HepG2 (cell line): ENCODE measurements at regions not wholly inside any gene's neighbourhood (a gene's known extent, or its start where the extent isn't known, plus 50 kb on each side); places are given as distances from the start of the nearest gene placed in this dataset.

Experiments
- EP300 ChIP-seq, 3 experiments: sonication (generic) in 1 of 3; formaldehyde crosslinking in 1 of 3; IDR thresholded peaks; 2 replicates each; pipeline versions ENCODE4 v1.5.1 to v1.6.1; 2011 to 2020; ENCODE audit warnings: low read depth in 2 of 3, low read length in 2 of 3, borderline replicate concordance in 1 of 3, improper control_type of control experiment in 1 of 3, mild to moderate bottlenecking in 1 of 3, missing genetic modification reagents in 1 of 3, moderate library complexity in 1 of 3
- JUNB ChIP-seq: sonication (generic); formaldehyde crosslinking; IDR thresholded peaks from 2 replicates; pipeline ENCODE4 v1.8.0; 2022; ENCODE audit warnings: missing genetic modification reagents, mild to moderate bottlenecking, borderline replicate concordance
- RFX5 ChIP-seq: IDR thresholded peaks from 2 replicates; pipeline ENCODE4 v1.6.1; 2011; ENCODE audit warnings: low read depth, low read length, improper control_type of control experiment
- ZNF740 ChIP-seq: sonication (generic); formaldehyde crosslinking; IDR thresholded peaks from 2 replicates; pipeline ENCODE4 v1.4.0; 2020; ENCODE audit warnings: missing genetic modification reagents

GRCh38 chr2:239539776-239540100, 138.9 kb upstream of the HDAC4 start:
- TF ChIP-seq JUNB (no peak), EP300 (IDR thresholded peaks at IDR 0.05; ENCODE audit: low read depth in 2 of 2, low read length in 2 of 2) (no peak), EP300 (CRISPR knock-in tag; IDR thresholded peaks at IDR 0.05; ENCODE audit: borderline replicate concordance) (no peak), ZNF740 (CRISPR knock-in tag) (no peak), RFX5 (no peak)
